ENCODE measurements at regions not wholly inside any gene's neighbourhood (a gene's known extent, or its start where the extent isn't known, plus 50 kb on each side); places are given as distances from the start of the nearest gene placed in this dataset.

DNA sequence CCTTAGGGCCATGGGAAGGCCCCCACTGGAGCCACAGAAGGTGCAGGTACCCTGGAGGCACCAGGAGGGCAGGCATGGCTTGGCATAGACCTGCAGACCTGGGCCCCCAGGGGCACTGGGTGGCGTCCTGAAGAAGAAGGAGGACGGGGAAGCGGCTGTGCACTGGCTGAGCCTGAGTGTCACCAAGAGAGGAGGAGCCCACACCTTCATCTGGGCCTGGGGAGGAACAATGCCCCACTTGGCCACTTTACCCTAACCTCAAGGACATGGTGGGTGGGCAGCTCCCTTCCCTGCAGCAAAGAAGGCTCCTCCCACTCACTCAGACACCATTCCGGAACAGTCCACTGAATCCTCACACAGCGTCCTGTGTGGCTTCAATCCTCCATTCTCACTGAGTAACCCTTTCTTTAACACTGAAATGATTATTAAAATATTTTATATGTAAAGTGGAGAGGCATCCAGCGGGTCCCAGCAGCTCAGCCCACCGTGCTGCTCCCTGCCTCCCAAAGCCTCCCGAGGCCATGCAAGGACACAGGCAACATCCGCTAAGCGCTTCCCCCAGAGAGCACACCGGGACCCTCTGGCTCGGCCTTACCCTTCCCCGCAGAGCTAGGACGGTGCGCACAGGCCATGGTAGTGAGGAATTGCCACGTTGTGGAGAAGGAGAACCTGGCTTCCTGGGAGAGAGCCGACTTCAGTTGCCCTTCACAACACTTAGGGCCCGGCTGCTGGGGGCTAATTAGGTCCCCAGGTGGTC, 516.7 kb upstream of the MGMT start:
- H3K27ac Mint-ChIP-seq = no peak overlapping the region
- H3K27me3 Mint-ChIP-seq = no peaks in the 10 kb centered on the region
- H3K9me3 Mint-ChIP-seq = peaks cover 13% of the 10 kb centered on the region
- no peak for DNase-seq
- H3K36me3 Mint-ChIP-seq (ENCODE audit: low read depth) = no peaks in the 10 kb centered on the region
- H3K4me3 Mint-ChIP-seq = no peak overlapping the region
- H3K4me1 Mint-ChIP-seq (ENCODE audit: low read depth) = no peaks in the 10 kb centered on the region

DNA sequence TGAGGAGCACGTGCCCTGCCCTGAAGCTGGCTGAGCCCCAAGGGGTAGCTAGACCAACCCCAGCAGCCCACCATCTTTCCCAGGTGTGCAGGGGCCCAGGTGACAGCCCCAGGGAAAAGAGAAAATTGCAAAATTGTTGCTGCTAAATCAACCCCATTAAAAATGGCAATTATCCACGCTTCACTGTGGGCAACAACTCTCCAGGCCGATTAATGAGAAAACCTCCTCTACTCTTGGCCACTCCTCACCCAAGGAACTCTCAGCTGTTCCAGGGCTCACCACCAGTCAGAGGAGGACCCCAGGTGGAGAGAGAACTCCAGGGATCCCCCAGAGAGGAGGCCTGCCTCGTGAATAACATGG, 516.1 kb upstream of the MGMT start:
- Mint-ChIP-seq H3K36me3 (ENCODE audit: low read depth) (no peaks in the 10 kb centered on the region), H3K27me3 (no peaks in the 10 kb centered on the region), H3K9me3 (peaks cover 13% of the 10 kb centered on the region), H3K4me3 (no peak overlapping the region), H3K4me1 (ENCODE audit: low read depth) (no peaks in the 10 kb centered on the region), H3K27ac (no peak overlapping the region)
- no peak for DNase-seq

DNA sequence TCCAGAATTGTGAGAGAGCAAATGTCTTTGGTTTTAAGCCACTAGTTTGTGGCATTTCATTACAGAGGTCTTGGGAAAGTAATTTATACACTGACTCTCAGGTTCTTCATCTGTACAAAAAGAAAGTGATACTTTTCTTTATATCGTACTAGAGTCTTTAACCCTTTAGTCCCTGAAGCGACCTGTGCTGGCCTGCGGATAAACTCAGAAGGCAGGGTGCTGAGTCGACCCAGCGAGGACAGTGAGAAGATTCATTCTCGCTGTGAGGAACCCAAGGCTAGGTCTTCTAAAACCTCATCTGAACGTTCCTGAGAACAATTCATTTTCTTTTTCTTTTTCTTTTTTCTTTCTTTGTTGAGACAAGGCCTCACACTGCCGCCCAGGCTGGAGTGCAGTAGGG, 514.2 kb upstream of the MGMT start:
- DNase-seq = no peak
- Mint-ChIP-seq H3K4me3 (no peak overlapping the region), H3K4me1 (ENCODE audit: low read depth) (no peaks in the 10 kb centered on the region), H3K36me3 (ENCODE audit: low read depth) (no peaks in the 10 kb centered on the region), H3K9me3 (peaks cover 3% of the 10 kb centered on the region), H3K27ac (no peak overlapping the region), H3K27me3 (no peaks in the 10 kb centered on the region)

DNA sequence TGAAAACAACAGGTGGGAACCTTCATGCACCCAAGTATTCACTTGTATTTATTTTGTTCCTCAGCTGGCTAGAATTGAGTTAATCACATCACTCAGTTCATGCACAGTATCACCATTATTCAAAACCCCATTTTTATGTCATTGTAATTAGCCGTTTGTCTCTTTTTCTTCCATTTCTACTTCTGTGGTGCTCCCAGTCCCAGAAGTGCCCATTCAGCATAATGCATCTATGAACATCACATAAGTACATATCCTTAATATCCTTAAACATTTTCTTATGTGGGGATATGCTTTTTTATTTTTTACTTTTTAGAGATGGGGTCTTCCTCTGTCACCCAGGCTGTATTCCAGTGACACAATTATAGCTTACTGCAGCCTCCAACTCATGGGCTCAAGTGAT, 510.9 kb upstream of the MGMT start:
- no peak overlapping the region for H3K4me3 Mint-ChIP-seq
- H3K36me3 Mint-ChIP-seq (ENCODE audit: low read depth) = no peaks in the 10 kb centered on the region
- H3K4me1 Mint-ChIP-seq (ENCODE audit: low read depth) = no peaks in the 10 kb centered on the region
- H3K27me3 Mint-ChIP-seq = no peaks in the 10 kb centered on the region
- no peak overlapping the region for H3K27ac Mint-ChIP-seq
- no peak for DNase-seq
- no peaks in the 10 kb centered on the region for H3K9me3 Mint-ChIP-seq

DNA sequence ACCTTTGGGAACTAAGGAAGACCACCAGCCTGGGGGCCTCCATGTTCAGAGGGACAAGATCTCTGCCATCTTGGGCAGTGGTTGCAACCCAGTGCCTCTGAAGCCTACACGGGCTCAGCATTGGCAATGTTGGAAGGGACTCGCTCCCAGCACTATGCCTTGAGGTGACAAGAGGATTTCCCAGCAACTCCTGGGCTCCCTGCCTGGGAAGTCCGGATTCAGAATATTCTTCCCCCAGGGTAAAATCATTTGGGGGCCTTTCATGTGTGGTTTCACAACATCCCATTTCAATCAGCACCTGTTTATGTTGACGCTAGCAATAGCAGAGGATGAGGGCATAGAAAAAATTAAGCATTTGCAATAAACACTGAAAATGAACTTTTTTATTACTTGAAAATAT, 509.8 kb upstream of the MGMT start:
- Mint-ChIP-seq H3K4me3 (no peak overlapping the region), H3K9me3 (no peaks in the 10 kb centered on the region)

DNA sequence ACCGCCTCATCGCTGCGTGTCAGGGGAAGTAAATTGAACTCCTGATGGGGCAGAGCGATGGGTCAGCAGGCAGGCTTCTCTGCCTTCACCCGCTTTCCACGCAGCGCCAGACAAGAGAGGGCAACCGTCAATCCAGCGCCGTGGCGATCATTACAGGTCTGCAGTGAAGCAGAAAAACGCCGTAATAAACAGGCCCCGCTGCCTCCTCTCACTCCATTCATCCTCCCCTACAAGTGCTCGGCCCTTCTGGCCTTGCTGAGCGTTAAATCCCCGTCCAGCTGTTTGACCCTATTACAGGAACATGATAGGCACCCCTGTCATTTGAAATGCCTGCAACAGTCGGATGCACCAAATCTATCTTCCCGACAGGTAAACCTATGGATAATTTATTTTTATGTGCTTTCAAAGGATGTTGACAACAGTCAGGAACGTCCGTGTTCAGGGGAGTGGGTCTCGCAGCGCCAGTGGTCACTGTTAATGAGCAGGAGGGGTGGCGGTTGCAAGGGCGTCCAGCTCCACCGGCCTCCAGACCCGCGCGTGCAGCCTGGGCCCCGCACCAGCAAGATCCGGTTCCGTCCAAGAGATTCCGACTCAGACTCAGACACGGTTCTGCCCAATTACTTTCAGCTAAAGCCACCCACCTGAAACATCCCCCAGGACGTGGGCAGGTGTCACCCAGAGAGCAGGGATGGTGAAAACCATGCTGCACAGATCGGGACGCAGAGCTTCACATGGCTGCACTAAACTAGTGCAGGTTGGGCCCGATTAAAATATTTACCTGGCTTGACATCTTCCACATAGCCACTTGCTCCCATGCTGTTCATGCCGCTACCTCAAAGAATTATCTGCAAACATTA, 508.0 kb upstream of the MGMT start:
- no peak for DNase-seq
- H3K27me3 Mint-ChIP-seq = no peaks in the 10 kb centered on the region
- H3K4me1 Mint-ChIP-seq (ENCODE audit: low read depth) = no peaks in the 10 kb centered on the region
- no peak overlapping the region for H3K4me3 Mint-ChIP-seq
- H3K9me3 Mint-ChIP-seq = no peaks in the 10 kb centered on the region
- H3K27ac Mint-ChIP-seq = no peak overlapping the region
- no peaks in the 10 kb centered on the region for H3K36me3 Mint-ChIP-seq (ENCODE audit: low read depth)

More for the DNA sequence above, 509.8 kb upstream of the MGMT start:
- no peaks in the 10 kb centered on the region for H3K36me3 Mint-ChIP-seq (ENCODE audit: low read depth)
- H3K27me3 Mint-ChIP-seq = no peaks in the 10 kb centered on the region
- H3K27ac Mint-ChIP-seq = no peak overlapping the region
- no peak for DNase-seq
- H3K4me1 Mint-ChIP-seq (ENCODE audit: low read depth) = no peaks in the 10 kb centered on the region

DNA sequence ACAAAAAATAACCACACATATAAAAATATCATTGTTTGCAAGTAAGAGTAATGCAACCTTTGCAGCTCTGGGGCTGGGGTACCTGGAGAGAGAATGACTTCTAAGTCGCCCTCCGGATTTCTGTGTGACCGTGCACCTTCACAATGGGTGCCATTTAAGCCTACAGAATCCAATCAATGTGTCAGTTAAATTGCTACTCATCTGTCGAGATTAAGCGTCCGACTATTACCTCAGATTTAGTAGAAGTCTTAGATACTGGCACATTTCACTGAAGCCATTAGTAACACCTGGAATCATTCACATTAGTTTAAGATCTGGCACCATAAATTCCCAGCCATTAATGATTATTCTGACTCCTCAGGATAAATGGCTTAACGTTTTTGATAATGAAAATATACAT, 507.3 kb upstream of the MGMT start:
- Mint-ChIP-seq H3K9me3 (no peaks in the 10 kb centered on the region), H3K36me3 (ENCODE audit: low read depth) (no peaks in the 10 kb centered on the region), H3K27ac (no peak overlapping the region)

DNA sequence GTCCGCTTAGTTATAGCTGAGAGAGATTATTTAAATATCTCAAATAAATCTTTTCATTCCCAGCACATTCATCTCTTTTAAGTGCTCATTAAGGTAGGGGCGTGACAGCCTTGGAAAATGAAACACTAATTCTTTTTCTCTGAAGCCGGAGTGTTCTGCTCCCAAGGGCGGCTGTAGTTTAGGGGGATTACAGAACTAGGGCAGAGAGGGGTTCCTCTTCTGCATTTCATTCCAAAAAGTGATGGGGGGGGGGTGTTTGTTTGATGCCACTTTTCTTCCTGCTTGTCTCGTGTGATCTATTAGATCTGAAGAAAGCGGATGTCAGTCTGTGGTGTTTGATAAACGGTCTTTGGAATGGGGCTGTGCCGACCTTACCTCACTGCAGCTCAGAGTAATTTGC, 506.5 kb upstream of the MGMT start:
- no peaks in the 10 kb centered on the region for H3K4me1 Mint-ChIP-seq (ENCODE audit: low read depth)
- H3K36me3 Mint-ChIP-seq (ENCODE audit: low read depth) = no peaks in the 10 kb centered on the region
- H3K27me3 Mint-ChIP-seq = no peaks in the 10 kb centered on the region
- DNase-seq = no peak
- H3K27ac Mint-ChIP-seq = no peak overlapping the region
- no peaks in the 10 kb centered on the region for H3K9me3 Mint-ChIP-seq
- H3K4me3 Mint-ChIP-seq = no peak overlapping the region

More for the DNA sequence above, 507.3 kb upstream of the MGMT start:
- H3K4me1 Mint-ChIP-seq (ENCODE audit: low read depth) = no peaks in the 10 kb centered on the region
- no peak for DNase-seq
- no peak overlapping the region for H3K4me3 Mint-ChIP-seq
- no peaks in the 10 kb centered on the region for H3K27me3 Mint-ChIP-seq

DNA sequence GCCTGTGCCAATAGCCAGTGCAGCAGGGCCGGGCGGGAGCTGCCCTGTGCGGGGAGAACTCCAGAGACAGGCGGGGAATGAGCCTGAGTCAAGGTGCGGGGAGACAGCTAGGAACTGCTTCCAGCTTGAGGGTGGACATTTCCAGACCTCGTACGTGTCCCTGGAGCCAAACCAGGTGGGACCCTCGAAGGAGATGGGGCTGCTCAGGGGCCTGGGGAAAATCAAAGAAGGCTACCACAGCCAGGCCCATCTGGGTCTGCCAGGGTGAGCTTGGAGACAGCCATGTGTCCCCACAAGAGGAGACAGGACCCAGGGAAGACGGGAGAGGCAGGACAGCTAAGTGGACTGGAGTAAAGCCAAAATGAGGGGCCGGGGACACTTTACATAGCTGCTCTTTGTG, 504.9 kb upstream of the MGMT start:
- Mint-ChIP-seq H3K36me3 (ENCODE audit: low read depth) (no peaks in the 10 kb centered on the region), H3K27me3 (no peaks in the 10 kb centered on the region), H3K27ac (no peak overlapping the region), H3K4me3 (no peak overlapping the region), H3K9me3 (no peaks in the 10 kb centered on the region), H3K4me1 (ENCODE audit: low read depth) (no peaks in the 10 kb centered on the region)
- no peak for DNase-seq

DNA sequence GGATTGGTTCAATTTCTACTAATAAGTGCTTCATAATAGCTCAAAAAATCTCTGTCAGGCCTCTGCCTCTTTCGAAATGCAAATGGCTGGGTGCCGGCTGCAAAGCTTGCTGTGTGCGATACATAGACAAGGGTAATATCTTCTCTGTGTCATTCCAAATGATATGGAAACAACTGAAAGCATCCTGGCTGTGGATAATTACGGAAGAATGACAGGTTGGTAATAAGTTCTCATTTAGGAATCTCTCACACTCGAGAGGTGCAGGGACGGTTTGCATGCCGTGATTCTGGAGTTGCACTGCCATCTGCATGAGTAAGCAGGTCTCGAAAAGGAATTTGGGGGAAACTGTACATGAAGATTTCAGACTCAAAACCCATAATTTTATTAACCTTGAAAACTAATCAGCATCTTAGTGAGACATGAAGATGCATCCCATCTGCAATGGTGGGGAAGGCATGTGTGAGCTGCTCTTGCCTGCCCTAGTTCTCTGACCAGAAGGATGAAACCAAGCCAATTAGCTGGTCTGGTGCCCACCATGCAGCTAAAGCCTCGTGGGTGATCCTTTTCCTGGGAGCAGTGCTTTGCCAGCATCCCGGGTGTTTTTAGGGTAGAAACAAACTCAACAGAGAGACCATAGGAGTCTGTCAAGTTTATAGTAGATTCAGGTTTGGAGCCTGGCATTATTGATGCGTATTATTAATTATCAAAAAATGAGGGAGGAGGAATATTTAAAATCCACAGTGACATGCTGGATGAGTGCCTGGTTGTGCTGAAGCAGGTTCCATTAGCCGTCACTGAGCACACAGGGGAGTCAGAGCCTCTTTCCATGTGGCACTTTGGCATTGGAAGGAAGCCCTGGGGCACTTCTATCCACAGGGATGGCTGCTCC, 503.6 kb upstream of the MGMT start:
- Mint-ChIP-seq H3K4me1 (ENCODE audit: low read depth) (no peaks in the 10 kb centered on the region), H3K36me3 (ENCODE audit: low read depth) (no peaks in the 10 kb centered on the region)

DNA sequence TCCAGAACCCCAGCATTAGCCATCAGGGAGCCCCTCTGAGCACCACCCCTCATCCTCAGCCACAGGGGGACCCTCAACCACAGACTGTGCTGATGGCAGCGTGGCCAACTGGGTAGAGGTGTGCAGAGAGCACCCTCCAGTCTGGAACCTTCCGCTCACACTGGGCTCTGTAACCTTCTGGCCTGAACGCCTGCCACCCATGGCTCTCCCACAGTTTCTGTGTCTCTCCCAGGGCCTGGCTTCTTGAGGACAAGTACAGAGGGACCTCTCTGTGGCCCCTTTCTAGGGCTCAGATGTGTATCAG, 503.0 kb upstream of the MGMT start:
- H3K27me3 Mint-ChIP-seq = no peaks in the 10 kb centered on the region
- H3K4me1 Mint-ChIP-seq (ENCODE audit: low read depth) = no peaks in the 10 kb centered on the region
- no peak overlapping the region for H3K27ac Mint-ChIP-seq
- no peak overlapping the region for H3K4me3 Mint-ChIP-seq
- H3K9me3 Mint-ChIP-seq = no peaks in the 10 kb centered on the region
- DNase-seq = no peak
- H3K36me3 Mint-ChIP-seq (ENCODE audit: low read depth) = no peaks in the 10 kb centered on the region

More for the DNA sequence above, 503.6 kb upstream of the MGMT start:
- H3K9me3 Mint-ChIP-seq = no peaks in the 10 kb centered on the region
- DNase-seq = no peak
- no peak overlapping the region for H3K4me3 Mint-ChIP-seq
- H3K27ac Mint-ChIP-seq = no peak overlapping the region
- H3K27me3 Mint-ChIP-seq = no peaks in the 10 kb centered on the region

DNA sequence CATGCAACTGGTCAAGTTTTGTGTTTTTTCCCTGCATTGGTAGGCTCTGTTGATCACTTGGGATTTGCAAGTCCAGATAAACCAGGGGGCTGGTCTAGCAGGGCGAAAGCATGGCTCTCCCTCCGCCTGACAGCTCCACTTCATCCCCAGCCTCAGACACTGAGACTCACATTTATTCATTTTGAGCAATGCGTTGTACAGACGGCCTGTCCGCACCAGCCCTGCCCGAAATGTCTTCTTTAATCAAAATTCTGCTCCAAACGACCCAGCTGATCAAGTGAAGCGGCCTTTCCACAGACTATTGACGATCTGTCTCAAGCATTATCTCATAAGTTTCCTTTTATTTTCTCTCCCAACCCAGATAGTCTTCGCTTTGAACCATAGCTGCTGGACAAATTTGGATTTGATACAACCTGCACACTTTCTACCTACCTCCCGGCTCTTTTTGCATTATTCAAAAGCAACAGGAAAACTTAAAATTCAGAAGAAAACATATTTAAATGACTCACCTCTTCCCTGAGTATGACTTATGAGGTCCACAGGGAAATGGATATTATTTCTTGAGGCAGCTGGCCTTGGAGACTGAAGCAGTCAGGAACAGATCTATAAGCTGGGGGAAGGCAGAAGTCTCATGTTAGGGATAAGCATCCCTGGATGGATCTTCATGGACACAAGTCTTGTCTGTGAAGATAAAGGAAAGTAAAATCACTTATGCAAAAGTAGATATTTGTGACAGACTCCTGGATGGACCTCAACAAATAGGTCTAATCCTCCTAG, 498.9 kb upstream of the MGMT start:
- Mint-ChIP-seq H3K4me1 (ENCODE audit: low read depth) (no peaks in the 10 kb centered on the region), H3K27ac (no peak overlapping the region), H3K27me3 (peaks cover 8% of the 10 kb centered on the region), H3K4me3 (no peak overlapping the region), H3K36me3 (ENCODE audit: low read depth) (no peaks in the 10 kb centered on the region), H3K9me3 (no peaks in the 10 kb centered on the region)
- DNase-seq = no peak

DNA sequence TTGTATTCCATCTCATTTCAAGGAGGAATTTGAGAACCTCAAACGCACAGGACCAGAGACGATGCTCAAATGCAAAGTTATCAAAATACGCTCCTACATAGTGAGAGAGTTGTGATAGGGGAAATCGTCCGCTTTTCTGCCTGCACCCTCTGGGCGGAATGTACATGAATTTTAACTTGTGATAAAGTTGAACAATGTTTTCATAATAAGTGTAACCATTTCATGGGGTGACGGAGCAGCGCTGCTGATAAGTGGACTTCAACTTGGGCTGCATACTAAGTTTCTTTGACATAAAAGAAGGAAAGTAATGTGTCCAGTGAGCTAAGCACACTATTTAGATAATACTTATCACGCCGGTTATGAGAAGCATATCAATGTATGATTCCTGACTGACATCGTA, 497.5 kb upstream of the MGMT start:
- no peak overlapping the region for H3K27ac Mint-ChIP-seq
- no peaks in the 10 kb centered on the region for H3K36me3 Mint-ChIP-seq (ENCODE audit: low read depth)
- H3K4me1 Mint-ChIP-seq (ENCODE audit: low read depth) = no peaks in the 10 kb centered on the region
- no peak overlapping the region for H3K4me3 Mint-ChIP-seq
- H3K9me3 Mint-ChIP-seq = no peaks in the 10 kb centered on the region
- peaks cover 8% of the 10 kb centered on the region for H3K27me3 Mint-ChIP-seq
- DNase-seq = no peak

DNA sequence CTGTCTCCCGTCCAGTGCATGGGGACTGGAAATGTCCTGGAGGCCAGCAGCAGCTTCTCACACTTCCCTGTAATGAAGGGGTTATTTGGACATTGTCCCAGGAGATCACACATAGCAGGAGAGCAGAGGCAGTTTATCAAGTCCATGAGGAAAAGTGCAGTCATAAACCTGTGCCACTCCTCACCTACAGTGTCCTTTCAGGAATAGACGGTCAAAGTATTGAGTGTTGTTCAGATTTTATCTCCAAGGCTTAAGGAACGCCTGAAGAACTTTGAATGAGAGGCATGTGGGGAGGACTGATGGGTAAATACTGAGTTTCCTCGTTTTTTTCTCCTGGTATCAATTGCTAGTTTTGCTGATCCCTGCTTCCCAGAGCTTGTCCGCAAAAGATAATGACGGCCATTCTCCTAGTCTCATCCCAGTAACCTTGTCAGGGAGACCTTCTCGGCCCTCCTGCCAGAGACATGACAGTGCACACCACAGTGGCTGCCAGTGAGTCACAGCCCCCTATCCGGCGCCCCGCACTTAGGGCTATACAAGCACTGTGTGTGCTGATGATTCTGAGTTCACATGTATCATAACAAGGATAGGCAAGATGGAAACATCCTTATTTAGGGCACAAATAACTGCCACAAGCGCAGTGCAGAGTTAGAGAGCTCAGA, 495.5 kb upstream of the MGMT start:
- Mint-ChIP-seq H3K9me3 (no peaks in the 10 kb centered on the region), H3K27ac (no peak overlapping the region), H3K27me3 (peaks cover 8% of the 10 kb centered on the region), H3K4me1 (ENCODE audit: low read depth) (no peaks in the 10 kb centered on the region), H3K36me3 (ENCODE audit: low read depth) (no peaks in the 10 kb centered on the region), H3K4me3 (no peak overlapping the region)
- no peak for DNase-seq

Data from activated T-cell treated with anti-CD3 and anti-CD28 coated beads, Interleukin-2, amount 50 U/mL, for 24 hours (primary cell).